LNCAP (cell line): ENCODE measurements at regions not wholly inside any gene's neighbourhood (a gene's known extent, or its start where the extent isn't known, plus 50 kb on each side); places are given as distances from the start of the nearest gene placed in this dataset.

ENCODE experiments used
- TF ChIP-seq, protein P1 (sequence below): fragments of 450-650 bp; IDR thresholded peaks from 2 replicates; pipeline ENCODE4 v1.5.1; 2017; ENCODE audit warnings: mild to moderate bottlenecking

DNA sequence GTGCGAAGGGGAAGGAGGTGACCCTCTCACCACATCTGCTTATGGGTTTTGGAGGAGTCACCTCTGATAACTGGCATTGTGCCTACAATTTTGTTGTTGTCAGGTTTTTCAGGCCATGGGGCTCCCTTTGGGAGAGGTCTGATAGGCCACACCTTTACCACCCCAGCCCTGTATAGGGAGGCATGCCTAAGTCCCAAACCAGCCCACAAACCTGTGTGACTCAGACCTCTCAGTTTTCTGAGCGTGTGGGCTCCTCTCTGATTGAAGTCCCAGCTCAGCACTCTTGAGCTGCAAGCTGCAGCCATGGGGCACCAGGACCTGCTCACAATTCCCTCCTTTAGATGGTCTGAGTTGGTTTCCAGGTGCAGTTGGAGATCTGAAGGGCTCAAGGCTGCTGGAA is 1429.3 kb upstream of the TMEM132C start:
- TF ChIP-seq, protein P1, sequence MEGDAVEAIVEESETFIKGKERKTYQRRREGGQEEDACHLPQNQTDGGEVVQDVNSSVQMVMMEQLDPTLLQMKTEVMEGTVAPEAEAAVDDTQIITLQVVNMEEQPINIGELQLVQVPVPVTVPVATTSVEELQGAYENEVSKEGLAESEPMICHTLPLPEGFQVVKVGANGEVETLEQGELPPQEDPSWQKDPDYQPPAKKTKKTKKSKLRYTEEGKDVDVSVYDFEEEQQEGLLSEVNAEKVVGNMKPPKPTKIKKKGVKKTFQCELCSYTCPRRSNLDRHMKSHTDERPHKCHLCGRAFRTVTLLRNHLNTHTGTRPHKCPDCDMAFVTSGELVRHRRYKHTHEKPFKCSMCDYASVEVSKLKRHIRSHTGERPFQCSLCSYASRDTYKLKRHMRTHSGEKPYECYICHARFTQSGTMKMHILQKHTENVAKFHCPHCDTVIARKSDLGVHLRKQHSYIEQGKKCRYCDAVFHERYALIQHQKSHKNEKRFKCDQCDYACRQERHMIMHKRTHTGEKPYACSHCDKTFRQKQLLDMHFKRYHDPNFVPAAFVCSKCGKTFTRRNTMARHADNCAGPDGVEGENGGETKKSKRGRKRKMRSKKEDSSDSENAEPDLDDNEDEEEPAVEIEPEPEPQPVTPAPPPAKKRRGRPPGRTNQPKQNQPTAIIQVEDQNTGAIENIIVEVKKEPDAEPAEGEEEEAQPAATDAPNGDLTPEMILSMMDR = no peak

DNA sequence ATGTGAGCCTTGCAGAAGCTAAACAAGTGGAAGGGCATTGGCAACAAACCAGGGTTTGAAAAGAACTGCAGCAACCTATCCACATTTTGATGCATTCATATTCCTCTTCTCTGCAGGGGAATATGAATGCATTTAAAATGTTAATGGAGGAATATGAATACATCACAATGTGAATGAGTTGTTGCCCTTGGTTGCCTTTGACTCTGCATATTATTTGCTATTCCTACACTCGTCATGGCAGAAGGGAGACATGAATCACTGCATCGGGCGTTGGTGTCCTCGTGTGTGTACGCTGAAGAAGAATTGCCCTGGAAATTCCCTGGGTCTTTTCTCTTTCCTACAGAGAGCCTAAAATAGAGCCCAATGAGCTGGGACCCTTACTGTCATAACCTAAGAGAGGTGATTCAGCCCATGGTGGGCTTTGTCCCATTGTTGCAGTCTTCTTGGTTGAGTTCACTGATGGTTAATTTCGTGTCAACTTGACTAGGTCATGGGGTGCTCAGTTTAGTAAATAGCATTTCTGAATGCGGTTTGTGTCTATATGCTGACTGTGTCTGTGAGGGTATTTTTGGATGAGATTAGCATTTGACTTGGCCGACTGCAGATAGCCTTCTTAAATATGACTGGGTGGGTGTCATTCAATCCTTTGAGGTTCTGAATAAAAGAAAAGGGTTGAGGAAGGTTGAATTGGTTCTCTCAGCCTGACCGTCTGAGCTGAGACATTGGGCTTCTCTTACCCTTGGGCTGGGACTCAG is 1422.9 kb upstream of the TMEM132C start:
- TF ChIP-seq, protein P1 = no peak

DNA sequence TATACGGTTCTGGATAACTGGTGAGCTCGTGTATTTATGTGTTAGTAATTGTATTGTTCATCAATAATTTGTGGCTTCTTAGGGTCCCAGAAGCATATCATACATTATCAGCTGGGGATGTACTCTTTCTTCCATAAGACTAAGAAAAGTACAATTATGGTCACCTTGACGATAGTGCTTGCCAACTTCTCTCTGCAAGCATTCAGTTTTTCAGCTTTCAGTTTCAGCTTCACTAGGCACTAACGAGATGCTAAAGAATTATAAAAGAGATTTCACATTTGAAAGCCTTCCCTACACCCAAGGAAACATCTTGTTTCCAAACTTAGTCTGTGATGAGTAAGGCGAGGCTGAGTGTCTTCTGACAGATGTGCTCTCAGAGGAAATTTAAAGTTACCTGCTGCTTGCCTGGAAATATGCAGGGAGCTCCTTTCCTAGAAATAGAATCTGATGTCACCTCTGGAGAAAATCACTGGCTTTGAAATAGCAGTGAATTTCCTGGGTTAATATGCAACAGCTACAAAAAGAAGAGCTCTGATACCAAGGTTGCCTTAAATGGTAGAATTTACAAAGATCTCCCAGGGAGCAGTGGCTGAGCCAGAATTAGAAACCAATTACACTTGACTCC is 1419.9 kb upstream of the TMEM132C start:
- TF ChIP-seq, protein P1 = no peak

DNA sequence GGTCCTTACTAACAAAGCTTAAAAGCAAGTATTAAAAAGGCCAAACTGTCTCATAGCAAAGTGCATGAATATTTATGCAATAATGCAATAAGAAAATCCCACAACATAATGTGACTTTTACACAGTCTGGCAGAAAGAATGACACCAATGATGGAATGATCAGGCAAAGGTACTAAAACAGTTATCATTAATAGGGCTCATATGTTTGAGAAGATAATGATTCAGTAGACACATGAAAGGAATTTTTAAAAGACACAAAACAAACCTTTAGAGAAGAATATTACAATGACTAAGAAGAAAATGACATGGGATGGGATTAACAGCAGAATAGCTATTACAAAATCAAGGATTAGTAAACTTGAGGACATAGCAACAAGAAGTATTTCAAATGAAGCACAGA is 1411.2 kb upstream of the TMEM132C start:
- TF ChIP-seq, protein P1 = no peak

GRCh38 chr12:126856958-126857357 is 1410.0 kb upstream of the TMEM132C start:
- TF ChIP-seq, protein P1 = no peak

DNA sequence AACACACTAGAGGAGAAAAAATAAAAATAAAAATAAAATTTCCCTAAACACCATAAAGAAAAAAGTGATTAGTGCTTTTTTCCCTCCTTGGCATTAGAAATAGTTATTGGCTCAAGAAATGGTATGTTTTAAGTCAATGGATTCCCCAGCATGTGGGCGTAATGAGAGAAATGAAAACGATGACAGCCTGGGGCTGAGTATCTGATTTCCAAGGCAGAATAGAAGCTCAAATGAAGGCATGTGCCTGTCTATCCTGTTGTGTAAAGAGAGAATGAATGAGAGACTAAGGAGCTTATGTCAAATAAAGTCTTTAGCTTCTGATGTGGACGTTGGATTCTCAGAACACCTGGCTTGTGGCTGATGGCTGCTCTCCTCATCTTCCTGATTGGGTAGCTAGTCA is 1408.4 kb upstream of the TMEM132C start:
- TF ChIP-seq, protein P1 = no peak

- TF ChIP-seq, protein P1 = no peak
Observed at GRCh38 chr12:126860210-126860609, 1406.8 kb upstream of the TMEM132C start.
